ENCODE measurements at regions not wholly inside any gene's neighbourhood (a gene's known extent, or its start where the extent isn't known, plus 50 kb on each side); places are given as distances from the start of the nearest gene placed in this dataset.

DNA sequence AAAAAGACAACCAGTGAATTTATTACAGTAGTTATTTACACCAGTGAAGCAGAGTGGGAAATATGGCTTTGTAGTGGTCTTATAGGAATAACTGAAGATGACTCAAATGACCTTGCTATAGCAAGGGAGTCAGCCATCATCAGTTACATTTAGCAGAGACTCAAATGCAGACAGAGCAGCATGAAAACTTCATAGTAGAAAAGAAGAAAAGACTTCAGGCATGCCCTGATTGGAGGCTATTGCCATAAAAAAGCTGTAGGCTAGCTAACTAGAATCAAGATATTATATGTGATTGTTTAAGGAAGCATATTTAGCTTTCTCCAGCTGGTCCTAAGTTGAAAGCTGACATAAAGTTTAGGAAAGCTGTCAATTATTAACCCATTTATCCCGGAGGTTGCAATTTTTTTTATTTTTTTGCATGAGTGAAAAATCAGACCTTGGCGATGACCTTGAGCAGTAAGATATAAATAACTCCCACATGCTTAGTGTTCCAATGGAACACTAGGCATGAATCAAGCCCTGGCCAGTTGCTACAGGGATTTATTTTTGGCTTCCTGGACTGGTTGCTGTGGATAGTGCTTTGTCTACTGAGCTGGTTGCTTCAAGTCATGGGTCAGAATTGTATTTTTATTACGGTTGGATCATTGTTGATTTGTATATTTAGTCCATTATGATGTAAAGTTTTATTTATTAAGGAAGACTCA lies 675.6 kb upstream of the VRK2 start:
- DNase-seq (ENCODE audit: low spot score) = no peak
- H4K20me1 ChIP-seq (ENCODE audit: low read depth) = no peaks in the 10 kb centered on the region
- H3K36me3 ChIP-seq = no peaks in the 10 kb centered on the region
- H3K4me1 Mint-ChIP-seq = no peaks in the 10 kb centered on the region
- no peaks in the 10 kb centered on the region for H3K9me3 Mint-ChIP-seq
- no peak overlapping the region for H2AFZ ChIP-seq (replicated peaks)
- no peak overlapping the region for H3K4me3 ChIP-seq
- no peaks in the 10 kb centered on the region for H3F3A ChIP-seq (ENCODE audit: low read depth)
- TF ChIP-seq EZH2 (IDR thresholded peaks at IDR 0.05) = no peak
- no peak for TF ChIP-seq EZH2phosphoT487 (IDR thresholded peaks at IDR 0.05)
- TF ChIP-seq, protein P1, sequence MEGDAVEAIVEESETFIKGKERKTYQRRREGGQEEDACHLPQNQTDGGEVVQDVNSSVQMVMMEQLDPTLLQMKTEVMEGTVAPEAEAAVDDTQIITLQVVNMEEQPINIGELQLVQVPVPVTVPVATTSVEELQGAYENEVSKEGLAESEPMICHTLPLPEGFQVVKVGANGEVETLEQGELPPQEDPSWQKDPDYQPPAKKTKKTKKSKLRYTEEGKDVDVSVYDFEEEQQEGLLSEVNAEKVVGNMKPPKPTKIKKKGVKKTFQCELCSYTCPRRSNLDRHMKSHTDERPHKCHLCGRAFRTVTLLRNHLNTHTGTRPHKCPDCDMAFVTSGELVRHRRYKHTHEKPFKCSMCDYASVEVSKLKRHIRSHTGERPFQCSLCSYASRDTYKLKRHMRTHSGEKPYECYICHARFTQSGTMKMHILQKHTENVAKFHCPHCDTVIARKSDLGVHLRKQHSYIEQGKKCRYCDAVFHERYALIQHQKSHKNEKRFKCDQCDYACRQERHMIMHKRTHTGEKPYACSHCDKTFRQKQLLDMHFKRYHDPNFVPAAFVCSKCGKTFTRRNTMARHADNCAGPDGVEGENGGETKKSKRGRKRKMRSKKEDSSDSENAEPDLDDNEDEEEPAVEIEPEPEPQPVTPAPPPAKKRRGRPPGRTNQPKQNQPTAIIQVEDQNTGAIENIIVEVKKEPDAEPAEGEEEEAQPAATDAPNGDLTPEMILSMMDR (IDR thresholded peaks at IDR 0.05) = no peak
- H3K9me3 ChIP-seq (ENCODE audit: low read depth) = no peaks in the 10 kb centered on the region
- no peak overlapping the region for H3K4me2 ChIP-seq
- no peaks in the 10 kb centered on the region for H3K27me3 ChIP-seq
- no peaks in the 10 kb centered on the region for H3K36me3 Mint-ChIP-seq
- no peak overlapping the region for H3K27ac ChIP-seq
- H3K4me1 ChIP-seq = no peaks in the 10 kb centered on the region
- no peak overlapping the region for H3K9ac ChIP-seq
- H3K27ac Mint-ChIP-seq = no peak overlapping the region
- H3K79me2 ChIP-seq (ENCODE audit: low read depth) = no peaks in the 10 kb centered on the region
- H3K27me3 Mint-ChIP-seq (ENCODE audit: insufficient read depth, low read depth) = peaks cover 3% of the 10 kb centered on the region
- H3K4me3 Mint-ChIP-seq = no peak overlapping the region

DNA sequence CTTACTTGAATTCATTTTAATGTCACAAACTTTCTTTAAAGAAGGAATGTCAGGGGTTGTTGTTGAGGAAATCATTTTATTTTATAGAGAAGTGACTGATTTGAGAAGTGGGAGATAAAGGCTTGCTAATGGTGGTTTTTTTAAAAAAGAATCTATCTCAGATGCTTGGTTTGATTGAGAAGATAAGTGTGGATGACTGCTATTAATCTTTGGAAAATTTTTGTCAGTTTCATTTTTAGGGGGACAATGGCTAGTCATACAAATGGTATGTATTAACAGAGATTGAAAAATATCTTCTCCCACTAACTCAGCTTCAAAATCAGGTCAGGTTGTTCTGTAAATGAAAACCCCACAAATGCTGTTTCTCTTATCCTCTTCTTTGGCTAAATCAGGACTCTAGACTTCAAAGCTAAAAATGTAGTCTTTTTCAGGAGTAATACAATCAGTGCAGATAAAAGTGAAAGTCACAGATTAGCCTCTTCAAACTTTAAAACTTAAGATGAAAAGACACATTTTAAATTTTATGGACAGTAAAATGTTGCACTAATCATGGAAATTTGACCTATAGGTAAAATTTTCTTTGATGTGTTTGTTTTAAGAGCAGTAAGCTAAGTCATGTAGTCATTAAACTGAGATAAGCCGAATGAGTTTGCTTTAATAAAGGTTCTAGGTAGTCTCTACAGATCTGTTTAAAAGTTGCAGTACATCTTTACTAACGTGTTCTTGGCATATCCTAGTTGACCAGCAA lies 674.2 kb upstream of the VRK2 start:
- Mint-ChIP-seq H3K4me1 (no peaks in the 10 kb centered on the region), H3K4me3 (no peak overlapping the region), H3K27me3 (ENCODE audit: insufficient read depth, low read depth) (peaks cover 3% of the 10 kb centered on the region), H3K36me3 (no peaks in the 10 kb centered on the region), H3K27ac (no peak overlapping the region), H3K9me3 (no peaks in the 10 kb centered on the region)
- Histone ChIP-seq H2AFZ (replicated peaks) (no peak overlapping the region), H3F3A (ENCODE audit: low read depth) (no peaks in the 10 kb centered on the region), H3K4me1 (no peaks in the 10 kb centered on the region), H3K9ac (no peak overlapping the region), H4K20me1 (ENCODE audit: low read depth) (no peaks in the 10 kb centered on the region), H3K4me2 (no peak overlapping the region), H3K27me3 (no peaks in the 10 kb centered on the region), H3K4me3 (no peak overlapping the region), H3K36me3 (no peaks in the 10 kb centered on the region), H3K9me3 (ENCODE audit: low read depth) (no peaks in the 10 kb centered on the region), H3K79me2 (ENCODE audit: low read depth) (no peaks in the 10 kb centered on the region), H3K27ac (no peak overlapping the region)
- DNase-seq (ENCODE audit: low spot score) = no peak
- TF ChIP-seq EZH2phosphoT487 (IDR thresholded peaks at IDR 0.05) = no peak
- TF ChIP-seq, protein P1 (IDR thresholded peaks at IDR 0.05) = no peak

DNA sequence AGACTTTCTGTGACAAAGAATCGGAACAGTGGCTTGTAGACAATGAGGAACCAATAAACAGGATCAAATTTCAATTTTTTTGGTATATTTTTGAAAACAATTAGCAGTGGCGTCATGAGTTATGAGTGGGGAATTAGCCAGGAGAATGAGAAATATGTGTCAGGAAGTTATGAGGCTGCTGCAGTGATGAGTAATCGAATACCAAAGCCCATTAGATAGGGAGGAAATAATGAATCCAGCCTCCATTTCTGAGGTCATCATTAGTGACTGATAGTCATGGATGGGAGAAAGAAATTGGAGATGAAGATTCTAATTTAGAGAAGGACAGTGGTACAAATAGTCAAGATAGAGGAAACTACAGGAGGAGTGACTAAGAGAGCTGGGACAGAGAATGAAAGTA lies 673.1 kb upstream of the VRK2 start:
- no peaks in the 10 kb centered on the region for H3K9me3 ChIP-seq (ENCODE audit: low read depth)
- no peak overlapping the region for H2AFZ ChIP-seq (replicated peaks)
- no peak for DNase-seq (ENCODE audit: low spot score)
- H3K27me3 ChIP-seq = no peaks in the 10 kb centered on the region
- no peaks in the 10 kb centered on the region for H3K36me3 Mint-ChIP-seq
- H3K4me1 ChIP-seq = no peaks in the 10 kb centered on the region
- H3K4me2 ChIP-seq = no peak overlapping the region
- no peaks in the 10 kb centered on the region for H4K20me1 ChIP-seq (ENCODE audit: low read depth)
- TF ChIP-seq, protein P1 (IDR thresholded peaks at IDR 0.05) = no peak
- no peak for TF ChIP-seq EZH2phosphoT487 (IDR thresholded peaks at IDR 0.05)
- no peak for TF ChIP-seq EZH2 (IDR thresholded peaks at IDR 0.05)
- no peak overlapping the region for H3K4me3 ChIP-seq
- no peak overlapping the region for H3K27ac Mint-ChIP-seq
- H3K27ac ChIP-seq = no peak overlapping the region
- no peaks in the 10 kb centered on the region for H3F3A ChIP-seq (ENCODE audit: low read depth)
- H3K79me2 ChIP-seq (ENCODE audit: low read depth) = no peaks in the 10 kb centered on the region
- no peaks in the 10 kb centered on the region for H3K9me3 Mint-ChIP-seq
- peaks cover 3% of the 10 kb centered on the region for H3K27me3 Mint-ChIP-seq (ENCODE audit: insufficient read depth, low read depth)
- H3K4me3 Mint-ChIP-seq = no peak overlapping the region
- no peak overlapping the region for H3K9ac ChIP-seq
- no peaks in the 10 kb centered on the region for H3K36me3 ChIP-seq
- H3K4me1 Mint-ChIP-seq = no peaks in the 10 kb centered on the region
